DND-41 (cell line): ENCODE measurements at regions not wholly inside any gene's neighbourhood (a gene's known extent, or its start where the extent isn't known, plus 50 kb on each side); places are given as distances from the start of the nearest gene placed in this dataset.

Experiments
- ATAC-seq: fragments of 200-7000 bp; cut with Tn5 transposase; 3 replicates; pipeline ENCODE4 v1.9.1; 2021; ENCODE audit warnings: low read depth; ENCODE audit not compliant: insufficient read depth
- DNase-seq: peaks from one replicate; pipeline ENCODE4 v3.0.0-alpha.2; 2020
- H2AFZ ChIP-seq: 2 replicates; pipeline ENCODE4 v1.6.0; 2012; ENCODE audit warnings: low read depth, low read length
- H3K27ac ChIP-seq: 2 replicates; pipeline ENCODE4 v1.5.1; 2012; ENCODE audit warnings: low read length, inconsistent platforms
- H3K27me3 ChIP-seq: fragments of 200-600 bp; sonication (generic); 2 replicates; pipeline ENCODE4 v1.6.0; 2012; ENCODE audit warnings: low read length, mild to moderate bottlenecking, inconsistent platforms; ENCODE audit not compliant: insufficient read depth, poor library complexity
- H3K36me3 ChIP-seq: 2 replicates; pipeline ENCODE4 v1.5.1; 2012; ENCODE audit warnings: low read length, inconsistent platforms; ENCODE audit not compliant: insufficient read depth
- H3K4me1 ChIP-seq: 2 replicates; pipeline ENCODE4 v1.5.1; 2012; ENCODE audit warnings: mild to moderate bottlenecking, low read length; ENCODE audit not compliant: insufficient read depth
- H3K4me2 ChIP-seq: 2 replicates; pipeline ENCODE4 v1.6.0; 2012; ENCODE audit warnings: mild to moderate bottlenecking, moderate library complexity, low read length, inconsistent platforms; ENCODE audit not compliant: insufficient read depth
- H3K4me3 ChIP-seq, 2 experiments: fragments of 200-600 bp in 1 of 2; shearing (Covaris generic) in 1 of 2; 2 replicates each; pipeline ENCODE4 v1.5.1; 2012 to 2016; ENCODE audit warnings: inconsistent platforms in 2 of 2, low read length in 2 of 2, mild to moderate bottlenecking in 2 of 2, low read depth in 1 of 2, moderate library complexity in 1 of 2
- H3K79me2 ChIP-seq: 2 replicates; pipeline ENCODE4 v1.6.0; 2012; ENCODE audit warnings: low read length, inconsistent platforms; ENCODE audit not compliant: insufficient read depth
- H3K9ac ChIP-seq: 2 replicates; pipeline ENCODE4 v1.6.0; 2012; ENCODE audit warnings: low read depth, mild to moderate bottlenecking, inconsistent platforms, low read length, moderate library complexity
- H3K9me3 ChIP-seq: 2 replicates; pipeline ENCODE4 v1.5.1; 2012; ENCODE audit warnings: low read length, moderate library complexity, mild to moderate bottlenecking, inconsistent platforms; ENCODE audit not compliant: insufficient read depth, severe bottlenecking
- H4K20me1 ChIP-seq: 2 replicates; pipeline ENCODE4 v1.6.0; 2012; ENCODE audit warnings: low read length; ENCODE audit not compliant: insufficient read depth
- EZH2 ChIP-seq: IDR thresholded peaks from 3 replicates; pipeline ENCODE4 v1.6.1; 2012; ENCODE audit warnings: borderline replicate concordance, low read depth, mild to moderate bottlenecking, moderate library complexity, low read length, inconsistent platforms; ENCODE audit not compliant: severe bottlenecking
- TF ChIP-seq, protein P1 (sequence below): IDR thresholded peaks from 2 replicates; pipeline ENCODE4 v1.5.1; 2012; ENCODE audit warnings: borderline replicate concordance, low read length, moderate library complexity, mild to moderate bottlenecking; ENCODE audit not compliant: poor library complexity, severe bottlenecking; ENCODE audit errors: extremely low read depth

DNA sequence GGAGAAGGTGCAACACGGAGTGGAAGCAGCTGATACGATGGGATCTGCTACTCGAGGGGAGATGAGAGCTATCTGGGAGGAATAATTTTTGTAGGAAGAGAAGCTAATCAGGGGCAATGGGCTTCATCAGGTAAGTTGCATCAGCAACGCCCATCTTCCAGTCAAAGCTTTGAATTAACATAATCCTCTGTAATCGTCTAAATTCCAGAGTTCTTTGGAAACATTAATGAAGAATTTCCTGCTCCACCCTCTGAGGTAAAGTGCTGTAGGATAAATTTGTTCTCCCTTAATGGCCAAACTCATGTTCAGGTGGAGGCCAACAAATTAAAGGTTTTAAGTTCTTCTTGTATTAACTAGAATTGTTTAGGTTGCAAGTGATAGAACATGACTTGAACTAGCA, 94.0 kb upstream of the KAZN start:
- H3K9ac ChIP-seq, result no peak overlapping the region
- no peaks in the 10 kb centered on the region for H3K4me1 ChIP-seq
- no peak for TF ChIP-seq EZH2
- TF ChIP-seq, protein P1, sequence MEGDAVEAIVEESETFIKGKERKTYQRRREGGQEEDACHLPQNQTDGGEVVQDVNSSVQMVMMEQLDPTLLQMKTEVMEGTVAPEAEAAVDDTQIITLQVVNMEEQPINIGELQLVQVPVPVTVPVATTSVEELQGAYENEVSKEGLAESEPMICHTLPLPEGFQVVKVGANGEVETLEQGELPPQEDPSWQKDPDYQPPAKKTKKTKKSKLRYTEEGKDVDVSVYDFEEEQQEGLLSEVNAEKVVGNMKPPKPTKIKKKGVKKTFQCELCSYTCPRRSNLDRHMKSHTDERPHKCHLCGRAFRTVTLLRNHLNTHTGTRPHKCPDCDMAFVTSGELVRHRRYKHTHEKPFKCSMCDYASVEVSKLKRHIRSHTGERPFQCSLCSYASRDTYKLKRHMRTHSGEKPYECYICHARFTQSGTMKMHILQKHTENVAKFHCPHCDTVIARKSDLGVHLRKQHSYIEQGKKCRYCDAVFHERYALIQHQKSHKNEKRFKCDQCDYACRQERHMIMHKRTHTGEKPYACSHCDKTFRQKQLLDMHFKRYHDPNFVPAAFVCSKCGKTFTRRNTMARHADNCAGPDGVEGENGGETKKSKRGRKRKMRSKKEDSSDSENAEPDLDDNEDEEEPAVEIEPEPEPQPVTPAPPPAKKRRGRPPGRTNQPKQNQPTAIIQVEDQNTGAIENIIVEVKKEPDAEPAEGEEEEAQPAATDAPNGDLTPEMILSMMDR, result no peak
- no peaks in the 10 kb centered on the region for H3K27me3 ChIP-seq
- ATAC-seq (no peak), DNase-seq (no peak)
- no peaks in the 10 kb centered on the region for H4K20me1 ChIP-seq
- no peaks in the 10 kb centered on the region for H3K79me2 ChIP-seq
- H3K36me3 ChIP-seq, result no peaks in the 10 kb centered on the region
- H3K4me3 ChIP-seq, result no peak overlapping the region
- H3K4me2 ChIP-seq, result no peak overlapping the region
- no peak overlapping the region for H2AFZ ChIP-seq
- H3K27ac ChIP-seq, result no peak overlapping the region
- H3K9me3 ChIP-seq, result no peaks in the 10 kb centered on the region

DNA sequence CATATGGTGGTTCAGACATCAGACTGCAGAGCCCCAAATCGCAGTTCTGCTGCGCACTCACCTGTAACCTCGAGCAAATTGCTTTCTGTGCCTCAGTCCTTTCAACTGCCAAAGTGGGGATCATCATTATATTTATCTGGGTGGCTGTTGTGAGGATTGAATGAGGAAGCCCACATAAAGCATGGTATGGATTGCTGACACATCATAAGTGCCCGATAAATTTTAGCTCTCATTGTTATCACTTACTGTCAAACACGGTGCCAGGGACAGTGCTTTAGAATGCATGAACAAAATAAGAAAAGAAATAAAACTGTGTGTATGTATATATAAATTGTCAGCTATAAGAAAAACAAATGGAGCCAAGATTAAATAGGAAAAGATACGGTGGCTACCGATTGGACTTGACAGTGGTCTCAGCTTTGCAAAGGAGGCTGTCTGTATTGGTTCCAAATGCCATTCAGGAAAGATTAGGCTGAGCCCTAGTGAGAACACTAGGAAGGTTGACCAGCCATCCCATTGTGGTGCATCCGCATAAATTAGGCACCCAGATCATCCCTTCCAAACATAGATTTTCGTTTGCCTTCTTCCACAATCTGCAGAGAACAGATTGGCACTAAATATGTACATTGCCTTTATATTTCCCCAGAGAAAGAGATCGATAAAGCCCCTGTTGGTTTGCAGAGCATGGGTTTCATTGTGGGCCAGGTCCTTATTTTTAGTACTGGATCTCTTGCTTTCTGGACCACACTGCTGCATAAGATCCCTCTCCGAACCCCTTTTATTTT, 91.8 kb upstream of the KAZN start:
- Histone ChIP-seq H3K9ac (no peak overlapping the region), H3K4me1 (no peaks in the 10 kb centered on the region), H3K36me3 (no peaks in the 10 kb centered on the region), H3K4me3 (no peak overlapping the region), H3K9me3 (no peaks in the 10 kb centered on the region), H3K4me2 (no peak overlapping the region), H3K79me2 (no peaks in the 10 kb centered on the region), H2AFZ (no peak overlapping the region), H3K27ac (no peak overlapping the region), H3K27me3 (no peaks in the 10 kb centered on the region), H4K20me1 (no peaks in the 10 kb centered on the region)
- no peak for ATAC-seq
- TF ChIP-seq, protein P1, result no peak
- TF ChIP-seq EZH2, result no peak
- no peak for DNase-seq

DNA sequence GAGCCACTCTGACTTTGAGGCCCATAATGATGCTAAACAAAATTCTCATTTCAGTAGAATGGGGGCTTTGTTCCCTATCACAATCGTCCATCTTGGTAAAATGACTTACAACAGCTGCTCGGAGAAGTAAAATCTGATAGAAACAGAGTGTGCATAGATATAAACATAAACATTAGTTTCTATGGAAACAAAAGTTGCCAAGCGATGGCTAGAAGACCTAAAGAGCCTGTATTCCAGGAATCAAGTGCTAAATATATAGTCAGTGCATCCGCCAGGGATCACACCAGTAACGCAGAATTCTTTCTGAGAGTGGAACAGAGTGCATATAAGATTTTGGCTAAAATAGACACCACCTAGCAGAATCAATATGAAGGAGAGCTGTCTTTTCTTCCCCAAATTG, 91.2 kb upstream of the KAZN start:
- DNase-seq, result no peak
- H2AFZ ChIP-seq, result no peak overlapping the region
- H3K4me1 ChIP-seq, result no peaks in the 10 kb centered on the region
- H3K9me3 ChIP-seq, result no peaks in the 10 kb centered on the region
- no peak overlapping the region for H3K4me3 ChIP-seq
- H4K20me1 ChIP-seq, result no peaks in the 10 kb centered on the region
- no peaks in the 10 kb centered on the region for H3K27me3 ChIP-seq
- H3K79me2 ChIP-seq, result no peaks in the 10 kb centered on the region
- no peak for ATAC-seq
- H3K9ac ChIP-seq, result no peak overlapping the region
- TF ChIP-seq, protein P1, result no peak
- no peak for TF ChIP-seq EZH2
- H3K4me2 ChIP-seq, result no peak overlapping the region
- no peaks in the 10 kb centered on the region for H3K36me3 ChIP-seq
- H3K27ac ChIP-seq, result no peak overlapping the region

DNA sequence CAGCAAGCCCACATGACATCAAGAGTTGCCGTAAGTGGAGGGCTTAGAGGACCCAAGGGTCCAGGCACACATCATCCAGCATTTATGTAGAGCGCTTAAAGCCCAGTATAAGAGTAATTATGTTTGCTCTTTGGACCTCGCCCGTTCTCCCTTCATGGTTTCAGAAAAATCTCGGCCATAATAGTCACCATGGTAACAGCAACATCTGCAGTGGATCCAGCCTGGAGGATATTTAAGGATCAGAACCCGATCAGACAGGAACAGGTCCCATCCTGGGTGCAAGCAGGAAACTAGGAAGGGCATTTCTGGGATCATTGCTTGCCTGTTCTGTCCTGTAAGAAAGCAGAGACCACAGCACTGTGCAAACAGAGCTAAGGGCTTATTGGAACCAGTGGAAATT, 89.9 kb upstream of the KAZN start:
- no peaks in the 10 kb centered on the region for H3K27me3 ChIP-seq
- DNase-seq, result no peak
- TF ChIP-seq, protein P1, result no peak
- no peak for TF ChIP-seq EZH2

More for the DNA sequence above, 89.9 kb upstream of the KAZN start:
- no peak for ATAC-seq
- Histone ChIP-seq H3K79me2 (no peaks in the 10 kb centered on the region), H3K4me3 (no peak overlapping the region), H3K9ac (no peak overlapping the region), H4K20me1 (no peaks in the 10 kb centered on the region), H3K27ac (no peak overlapping the region), H3K4me1 (no peaks in the 10 kb centered on the region), H3K36me3 (no peaks in the 10 kb centered on the region), H3K9me3 (no peaks in the 10 kb centered on the region), H2AFZ (no peak overlapping the region), H3K4me2 (no peak overlapping the region)
